SK-N-DZ (cell line): ENCODE measurements at regions not wholly inside any gene's neighbourhood (a gene's known extent, or its start where the extent isn't known, plus 50 kb on each side); places are given as distances from the start of the nearest gene placed in this dataset.
"Not testable (repeated sequence)": the region's sequence is repeated elsewhere in the genome, so short reads cannot be mapped to it uniquely, and the experiment has no call there.

ENCODE experiments used
- DNase-seq: peaks from one replicate; pipeline ENCODE4 v3.0.0-alpha.2; 2015; ENCODE audit warnings: low spot score

DNA sequence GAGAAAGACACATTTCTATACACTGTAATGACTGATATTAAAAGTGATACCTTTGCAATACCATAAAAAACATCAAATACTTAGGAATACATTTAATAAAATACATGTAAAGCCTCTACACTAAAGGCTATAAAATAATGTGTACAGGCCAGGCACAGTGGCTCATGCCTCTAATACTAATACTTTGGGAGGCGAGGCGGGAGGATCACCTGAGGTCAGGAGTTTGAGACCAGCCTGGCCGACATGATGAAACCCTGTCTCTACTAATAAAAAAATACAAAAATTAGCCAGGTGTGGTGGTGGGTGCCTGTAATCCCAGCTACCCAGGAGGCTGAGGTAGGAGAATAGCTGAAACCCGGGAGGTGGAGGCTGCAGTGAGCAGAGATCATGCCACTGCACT is 59.8 kb upstream of the RTL6 start:
- not testable (repeated sequence) for DNase-seq

DNA sequence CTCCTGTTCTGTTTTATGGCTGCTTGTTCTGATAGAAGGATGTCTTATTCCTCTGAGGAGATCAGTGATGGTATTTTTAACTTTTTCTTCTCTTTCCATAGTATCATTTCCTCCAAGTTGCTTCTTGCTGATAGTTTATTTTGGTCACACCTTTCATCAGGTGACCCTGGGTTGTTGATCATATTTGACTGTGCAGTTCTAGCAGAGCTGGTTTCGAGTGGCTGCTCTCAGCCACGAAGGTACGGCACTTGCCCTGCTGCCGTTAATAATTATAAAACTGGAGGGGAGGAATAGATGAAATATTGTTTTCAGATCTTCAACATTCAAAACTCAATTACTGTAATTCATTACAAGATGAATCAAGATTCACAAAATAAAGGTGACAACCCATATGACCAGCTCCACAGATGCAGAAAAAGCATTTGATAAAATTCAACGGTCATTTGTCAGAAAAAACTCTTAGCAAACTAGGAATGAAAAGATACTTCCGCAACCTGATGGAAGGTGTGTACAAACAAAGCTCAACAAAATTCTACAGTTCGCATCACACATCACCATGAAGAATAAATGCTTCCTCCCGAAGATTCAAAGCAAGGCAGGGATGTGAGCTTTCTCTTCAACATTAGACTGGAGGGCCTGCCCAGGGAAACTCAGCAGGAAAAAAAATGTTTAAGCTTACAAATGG is 59.2 kb upstream of the RTL6 start:
- DNase-seq, result no peak

DNA sequence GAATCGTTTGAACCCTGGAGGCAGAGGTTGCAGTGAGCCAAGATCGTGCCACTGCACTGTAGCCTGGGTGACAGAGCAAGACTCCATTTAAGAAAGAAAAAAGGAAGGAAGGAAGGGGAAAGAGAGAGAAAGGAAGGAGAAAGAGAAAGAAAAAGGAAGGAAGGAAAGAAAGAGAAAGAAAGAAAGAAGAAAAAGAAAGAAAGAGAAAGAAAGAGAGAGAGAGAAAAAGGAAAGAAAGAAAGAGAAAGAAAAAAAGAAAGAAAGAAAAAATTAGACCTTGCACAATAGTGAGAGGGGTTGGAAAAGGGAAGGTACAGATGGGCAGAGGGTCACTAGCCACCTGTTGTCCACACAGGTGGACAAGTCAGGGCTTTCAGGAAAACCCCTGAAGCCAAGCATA is 57.6 kb upstream of the RTL6 start:
- DNase-seq, result no peak

DNA sequence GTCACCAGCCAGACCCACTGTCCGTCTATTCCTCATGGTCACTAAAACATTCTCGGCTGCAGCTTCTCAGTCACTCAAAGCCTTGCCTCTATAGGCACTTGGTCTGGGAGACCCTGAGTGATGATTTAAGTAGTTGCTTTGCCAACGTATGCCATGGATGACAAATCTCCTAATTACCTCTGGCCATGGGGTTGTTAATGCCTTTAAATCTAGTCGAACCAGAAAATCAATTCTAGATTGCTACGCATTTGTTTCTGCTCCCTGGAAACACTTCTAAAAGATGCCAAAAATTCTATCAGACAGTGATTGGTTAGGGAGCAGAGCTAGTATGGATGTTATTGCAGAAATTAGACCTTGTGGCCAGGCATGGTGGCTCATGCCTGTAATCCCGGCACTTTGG is 57.0 kb upstream of the RTL6 start:
- DNase-seq, result no peak

DNA sequence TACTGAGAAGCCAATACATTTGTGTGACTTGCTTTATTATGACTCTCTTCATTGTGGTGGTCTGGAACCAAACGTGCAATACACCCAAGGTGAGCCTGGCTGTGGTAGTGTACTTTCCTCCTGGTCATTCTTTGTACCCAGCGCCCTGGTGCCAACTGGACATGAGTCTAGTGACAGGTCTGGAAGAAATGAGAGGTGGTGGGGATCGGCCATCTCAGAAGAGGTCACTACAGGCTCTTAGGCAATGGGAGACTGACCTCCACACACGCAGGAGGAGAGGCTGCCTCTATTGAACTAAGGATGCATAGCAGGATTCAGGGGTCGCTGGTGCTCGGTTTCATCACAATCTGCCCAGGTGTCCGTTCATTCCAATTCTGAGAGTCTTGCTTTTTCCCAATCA is 56.4 kb upstream of the RTL6 start:
- no peak for DNase-seq

DNA sequence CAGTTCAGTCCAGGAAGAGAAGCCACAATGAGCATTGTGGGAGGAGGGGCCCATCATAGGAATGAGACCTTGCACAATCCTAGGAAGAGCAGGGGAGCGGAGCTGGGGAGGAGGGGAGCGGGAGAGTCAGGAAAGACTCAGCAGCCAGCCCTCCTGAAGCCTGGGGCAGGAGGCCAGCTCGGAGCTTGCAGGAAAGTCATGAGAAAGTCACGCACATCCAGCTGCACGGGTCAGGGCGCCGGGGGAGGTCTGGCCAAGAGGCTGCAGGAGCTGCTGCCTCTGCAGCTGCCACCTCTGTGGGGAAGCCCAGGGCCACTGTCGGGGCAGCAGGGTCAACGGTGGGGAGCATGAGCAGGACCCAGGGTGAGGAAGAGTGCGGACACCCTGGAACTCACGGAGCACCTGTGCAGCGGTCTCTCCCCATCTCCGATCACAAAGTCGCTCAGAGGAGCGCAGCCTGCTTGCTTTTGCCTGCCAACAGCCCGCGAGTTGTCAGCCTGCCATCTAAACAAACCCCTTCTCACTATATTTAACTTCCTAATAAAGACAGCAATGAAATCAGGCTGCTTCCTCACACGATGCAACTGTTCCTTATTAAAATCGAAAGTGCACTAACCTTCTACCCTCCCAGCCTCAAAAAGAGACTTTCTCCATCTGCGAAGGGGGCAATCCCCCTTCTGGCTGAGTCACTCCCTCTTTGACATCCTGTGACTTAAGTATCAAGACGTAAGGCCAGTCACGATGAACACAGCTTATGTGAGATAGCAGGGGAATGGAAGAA is 52.9 kb upstream of the RTL6 start:
- no peak for DNase-seq

DNA sequence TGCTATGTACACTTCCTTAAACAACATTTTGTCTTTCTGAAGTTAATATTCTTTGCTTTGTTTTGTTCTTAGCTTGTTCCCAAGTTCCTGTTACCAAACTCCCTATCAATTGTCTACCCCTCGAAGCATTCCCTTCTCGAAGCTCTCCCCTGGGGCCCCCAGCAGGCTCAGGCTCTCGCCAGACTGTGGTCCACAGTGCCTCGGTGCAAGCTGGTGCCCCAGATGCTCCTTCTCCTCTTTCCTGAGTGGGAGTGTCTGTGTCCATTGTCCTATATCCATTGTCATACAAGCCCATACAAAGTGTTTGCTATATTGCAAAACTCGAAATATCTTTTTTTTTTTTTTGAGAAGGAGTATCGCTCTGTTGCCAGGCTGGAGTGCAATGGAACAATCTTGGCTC is 51.7 kb upstream of the RTL6 start:
- no peak for DNase-seq

DNA sequence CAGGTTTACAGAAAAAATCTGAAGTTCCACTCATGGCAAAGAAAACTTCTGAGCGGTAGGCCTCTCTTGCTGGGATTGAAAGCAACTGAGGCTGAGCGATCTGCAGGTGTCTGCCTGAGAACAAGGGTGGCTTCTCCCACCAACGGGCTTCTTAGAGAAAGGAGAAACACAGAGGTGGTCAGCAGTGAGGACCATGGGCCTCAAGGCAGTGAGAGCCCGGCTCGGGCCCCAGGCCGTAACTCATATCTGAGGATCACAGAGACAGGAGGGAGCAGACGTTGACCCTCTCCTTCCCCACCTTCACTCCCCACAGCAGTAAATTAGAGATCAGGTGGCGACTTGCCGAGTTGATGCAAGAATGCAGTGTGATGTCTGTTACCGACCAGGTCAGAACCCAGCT is 50.9 kb upstream of the RTL6 start:
- DNase-seq, result no peak
